Colonic mucosa (tissue), 4 donors: ENCODE measurements at regions not wholly inside any gene's neighbourhood (a gene's known extent, or its start where the extent isn't known, plus 50 kb on each side); places are given as distances from the start of the nearest gene placed in this dataset.

Experiments used
- DNase-seq: peaks from one replicate; pipeline ENCODE4 v3.0.0-alpha.2; 2020
- H3K27ac ChIP-seq: fragments of 200-600 bp; one replicate; pipeline ENCODE4 v1.8.0; 2021
- H3K27me3 ChIP-seq: fragments of 200-600 bp; one replicate; pipeline ENCODE4 v1.8.0; 2021
- H3K36me3 ChIP-seq: fragments of 200-600 bp; one replicate; pipeline ENCODE4 v1.8.0; 2021
- H3K4me1 ChIP-seq: fragments of 200-600 bp; one replicate; pipeline ENCODE4 v1.8.0; 2021; ENCODE audit warnings: mild to moderate bottlenecking
- H3K4me3 ChIP-seq: fragments of 200-600 bp; one replicate; pipeline ENCODE4 v1.8.0; 2021
- H3K9ac ChIP-seq, 2 donors: one replicate each; pipeline ENCODE4 v1.7.0; 2013; ENCODE audit warnings: control low read depth in 2 of 2, low read depth in 2 of 2, low read length in 2 of 2
- H3K9me3 ChIP-seq: fragments of 200-600 bp; one replicate; pipeline ENCODE4 v1.8.0; 2021
- CTCF ChIP-seq: fragments of 200-600 bp; IDR thresholded peaks from one replicate; pipeline ENCODE4 v1.8.0; 2022; ENCODE audit warnings: antibody characterized with exemption, mild to moderate bottlenecking
- intact Hi-C: fragments of 100-400 bp; cut with DNase I; formaldehyde crosslinking; loops from one replicate; pipeline ENCODE4 v1.14.1; 2022
- donor health status: healthy.
- donor health status: DM: no; HTN: no; CAD: no.
- donor health status: DM: no; HTN: no; CAD: no.

GRCh38 chr2:145813481-145813880 is 1293.6 kb upstream of the ZEB2 start:
- Histone ChIP-seq H3K36me3 (no peaks in the 10 kb centered on the region), H3K9ac (no peak overlapping the region), H3K27me3 (no peaks in the 10 kb centered on the region), H3K4me1 (no peaks in the 10 kb centered on the region), H3K9me3 (no peaks in the 10 kb centered on the region), H3K27ac (no peak overlapping the region), H3K4me3 (no peak overlapping the region)
- intact Hi-C loops = no loop called here
- DNase-seq = no peak
- TF ChIP-seq CTCF = no peak

GRCh38 chr2:145812165-145812554 is 1292.2 kb upstream of the ZEB2 start:
- Histone ChIP-seq H3K27ac (no peak overlapping the region), H3K9me3 (no peaks in the 10 kb centered on the region), H3K27me3 (no peaks in the 10 kb centered on the region), H3K36me3 (no peaks in the 10 kb centered on the region), H3K4me3 (no peak overlapping the region), H3K4me1 (no peaks in the 10 kb centered on the region), H3K9ac (no peak overlapping the region)
- intact Hi-C loops = no loop called here
- DNase-seq = no peak
- no peak for TF ChIP-seq CTCF

DNA sequence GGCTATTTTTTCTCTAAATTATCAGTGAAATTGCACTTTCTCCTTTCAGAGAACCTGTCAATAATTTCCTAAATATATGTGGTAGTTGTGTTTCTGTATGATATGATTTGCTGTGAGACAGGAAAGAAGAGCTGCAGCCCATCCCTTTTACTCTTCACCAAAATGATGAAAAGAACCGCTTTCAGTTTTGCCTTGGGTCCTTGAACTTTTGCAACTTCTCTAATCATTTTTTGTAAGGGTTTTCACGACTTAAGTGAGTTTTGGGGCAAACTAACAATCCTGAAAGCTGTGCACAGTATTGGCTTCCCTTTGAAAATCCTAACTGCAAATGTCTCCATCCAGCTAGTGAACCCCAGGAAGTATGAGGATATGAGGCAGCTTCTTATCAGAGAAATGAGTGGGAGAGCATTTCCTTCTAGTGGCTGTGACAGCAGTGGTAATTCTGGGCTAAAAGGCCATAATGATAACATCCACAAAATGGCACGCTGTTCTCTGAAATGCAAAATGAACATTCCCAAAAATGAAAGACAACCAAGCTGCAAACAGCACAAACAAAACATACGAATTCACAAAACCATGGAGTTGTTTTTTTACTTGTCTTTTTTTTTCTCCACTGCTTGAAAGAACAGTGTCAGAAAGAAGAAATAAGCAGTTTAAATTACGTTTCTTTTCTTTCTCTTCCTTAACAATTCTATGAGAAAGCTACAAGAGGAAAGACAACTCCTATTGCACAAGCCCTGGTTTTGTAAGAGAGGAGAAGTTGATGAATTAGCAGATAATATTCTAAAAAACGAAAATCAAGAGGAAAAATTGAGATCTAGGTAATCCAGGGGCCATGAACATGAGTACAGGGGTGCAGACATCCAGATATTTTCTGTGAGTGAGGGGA is 1291.6 kb upstream of the ZEB2 start:
- Histone ChIP-seq H3K9me3 (no peaks in the 10 kb centered on the region), H3K36me3 (no peaks in the 10 kb centered on the region), H3K27ac (no peak overlapping the region), H3K9ac (no peak overlapping the region), H3K4me1 (no peaks in the 10 kb centered on the region), H3K27me3 (no peaks in the 10 kb centered on the region), H3K4me3 (no peak overlapping the region)
- no peak for TF ChIP-seq CTCF
- intact Hi-C loops = no loop called here
- no peak for DNase-seq

GRCh38 chr2:145807968-145808367 is 1288.0 kb upstream of the ZEB2 start:
- TF ChIP-seq CTCF = no peak
- H3K27me3 ChIP-seq = no peaks in the 10 kb centered on the region
- H3K4me3 ChIP-seq = no peak overlapping the region
- DNase-seq = no peak
- H3K9ac ChIP-seq = no peak overlapping the region
- H3K9me3 ChIP-seq = no peaks in the 10 kb centered on the region
- H3K4me1 ChIP-seq = no peaks in the 10 kb centered on the region
- intact Hi-C loops = no loop called here
- no peaks in the 10 kb centered on the region for H3K36me3 ChIP-seq
- H3K27ac ChIP-seq = no peak overlapping the region

- no peaks in the 10 kb centered on the region for H3K36me3 ChIP-seq
- no peak overlapping the region for H3K4me3 ChIP-seq
- H3K9ac ChIP-seq = no peak overlapping the region
- no peak for DNase-seq
- TF ChIP-seq CTCF = no peak
- H3K27ac ChIP-seq = no peak overlapping the region
- no peaks in the 10 kb centered on the region for H3K4me1 ChIP-seq
- intact Hi-C loops = no loop called here
- H3K27me3 ChIP-seq = no peaks in the 10 kb centered on the region
- H3K9me3 ChIP-seq = no peaks in the 10 kb centered on the region
These were observed 1287.6 kb upstream of the ZEB2 start for GRCh38 chr2:145807554-145807953.
